H1 (cell line): ENCODE measurements at regions not wholly inside any gene's neighbourhood (a gene's known extent, or its start where the extent isn't known, plus 50 kb on each side); places are given as distances from the start of the nearest gene placed in this dataset.

Source experiments
- ASH2L ChIP-seq: fragments of 200-600, 300-600 bp; sonication (generic); IDR thresholded peaks from one replicate; pipeline ENCODE4 v1.7.1; 2017; ENCODE audit warnings: low read length
- BACH1 ChIP-seq: IDR thresholded peaks from 2 replicates; pipeline ENCODE4 v1.6.1; 2012; ENCODE audit warnings: low read length, improper control_type of control experiment
- CHD7 ChIP-seq: fragments of 300-600 bp; sonication (generic); IDR thresholded peaks from 2 replicates; pipeline ENCODE4 v1.7.1; 2012; ENCODE audit warnings: low read length, moderate library complexity, mild to moderate bottlenecking, inconsistent platforms; ENCODE audit not compliant: insufficient replicate concordance
- JUND ChIP-seq: IDR thresholded peaks from 2 replicates; pipeline ENCODE4 v1.6.1; 2011; ENCODE audit warnings: mild to moderate bottlenecking, improper control_type of control experiment, low read length
- MAFK ChIP-seq: IDR thresholded peaks from 2 replicates; pipeline ENCODE4 v1.6.1; 2012; ENCODE audit warnings: low read depth, mild to moderate bottlenecking, improper control_type of control experiment, low read length
- RFX5 ChIP-seq: IDR thresholded peaks from 2 replicates; pipeline ENCODE4 v1.6.1; 2011; ENCODE audit warnings: low read depth, low read length, improper control_type of control experiment, borderline replicate concordance
- TBP ChIP-seq: IDR thresholded peaks from 2 replicates; pipeline ENCODE4 v1.6.1; 2011; ENCODE audit warnings: low read depth, low read length, improper control_type of control experiment

DNA sequence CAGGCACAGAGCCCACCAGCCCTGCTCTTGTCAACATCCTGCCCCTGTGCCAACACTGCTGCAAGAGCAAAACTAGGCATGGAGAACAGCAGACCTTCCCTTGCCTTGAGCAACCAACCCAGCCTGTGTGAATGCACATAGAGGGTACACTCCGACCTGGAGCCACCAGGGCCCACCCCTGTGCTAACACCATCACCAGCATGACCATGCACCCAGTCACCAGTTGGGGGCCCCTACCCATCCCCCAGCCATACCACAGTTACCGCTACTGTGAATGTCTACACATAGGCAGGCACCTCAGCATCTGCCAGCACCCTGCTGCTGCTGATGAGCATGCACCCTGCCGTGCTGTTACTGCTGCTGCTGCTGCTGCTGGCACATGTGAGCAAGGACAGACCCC, 301.9 kb upstream of the ST6GAL2 start (continued):
- TF ChIP-seq CHD7 (no peak), TBP (no peak), BACH1 (no peak), RFX5 (no peak), MAFK (no peak), JUND (no peak), ASH2L (no peak)
